Endothelial cell of umbilical vein (primary cell): ENCODE measurements at regions not wholly inside any gene's neighbourhood (a gene's known extent, or its start where the extent isn't known, plus 50 kb on each side); places are given as distances from the start of the nearest gene placed in this dataset.

Experiments
- BruUV-seq: library from RNA; stranded (reverse); fragments of 400-500 nt; replicated peaks from 2 replicates; lab custom pipeline; 2021; lab: Mats Ljungman, UMichigan
- CTCF ChIA-PET: fragments of 300-600, 350-600 bp; sonication (Branson Sonifier 250); formaldehyde crosslinking; loops from one replicate; lab custom pipeline; 2021; ENCODE audit warnings: antibody characterized with exemption, inconsistent platforms; lab: Charles Lee
- POLR2A ChIA-PET: fragments of 300-600, 350-600 bp; sonication (Branson Sonifier 250); formaldehyde crosslinking; loops from one replicate; lab custom pipeline; 2021; ENCODE audit warnings: antibody characterized with exemption, inconsistent platforms; lab: Charles Lee
- DNase-seq: peaks from one replicate; pipeline ENCODE4 v3.0.0-alpha.2; 2011; ENCODE audit warnings: low read depth, low spot score
- FAIRE-seq: peaks from 2 replicates; lab custom pipeline; 2011; peaks lifted over from hg19 to GRCh38; lab: Jason Lieb, UNC
- H2AFZ ChIP-seq: 2 replicates; pipeline ENCODE4 v1.6.0; 2012; ENCODE audit warnings: low read depth, low read length, control low read depth, inconsistent platforms
- H3K27ac ChIP-seq: 2 replicates; pipeline ENCODE4 v1.5.1; 2011; ENCODE audit warnings: low read depth, mild to moderate bottlenecking, control low read depth, low read length, moderate library complexity; ENCODE audit not compliant: insufficient read depth
- H3K27me3 ChIP-seq, 2 experiments: 2 replicates each; pipeline versions ENCODE4 v1.6.0 to v1.6.1; 2011; ENCODE audit warnings: low read length in 2 of 2, mixed read lengths in 1 of 2; ENCODE audit not compliant: control insufficient read depth in 2 of 2, insufficient read depth in 2 of 2
- H3K36me3 ChIP-seq, 2 experiments: 2 replicates in 1 of 2; 3 replicates in 1 of 2; pipeline ENCODE4 v1.5.1; 2011; ENCODE audit warnings: low read length in 2 of 2, mild to moderate bottlenecking in 1 of 2, moderate library complexity in 1 of 2; ENCODE audit not compliant: control insufficient read depth in 2 of 2, insufficient read depth in 2 of 2; ENCODE audit errors: extremely low read depth in 1 of 2
- H3K4me1 ChIP-seq: 3 replicates; pipeline ENCODE4 v1.5.1; 2011; ENCODE audit warnings: mild to moderate bottlenecking, low read length; ENCODE audit not compliant: control insufficient read depth, insufficient read depth; ENCODE audit errors: extremely low read depth
- H3K4me2 ChIP-seq: 2 replicates; pipeline ENCODE4 v1.6.1; 2011; ENCODE audit warnings: low read length, control low read depth, mixed read lengths; ENCODE audit not compliant: insufficient read depth
- H3K4me3 ChIP-seq, 3 experiments: fragments of 200-600 bp in 1 of 3; sonication (generic), shearing (Covaris generic) in 1 of 3; replicated peaks in 1 of 3; 2 replicates each; pipeline ENCODE4 v1.5.1; 2011 to 2016; ENCODE audit warnings: control low read depth in 3 of 3, low read length in 3 of 3, mild to moderate bottlenecking in 2 of 3, inconsistent platforms in 1 of 3, low read depth in 1 of 3, moderate library complexity in 1 of 3; ENCODE audit not compliant: insufficient read depth in 1 of 3
- H3K79me2 ChIP-seq: 2 replicates; pipeline ENCODE4 v1.6.0; 2012; ENCODE audit warnings: low read length, inconsistent platforms; ENCODE audit not compliant: control insufficient read depth, insufficient read depth
- H3K9ac ChIP-seq: replicated peaks from 2 replicates; pipeline ENCODE3; 2011; ENCODE audit warnings: low read length, control low read depth; ENCODE audit not compliant: insufficient read depth; ENCODE audit errors: extremely low read depth
- H3K9me1 ChIP-seq: replicated peaks from 3 replicates; pipeline ENCODE4 v1.6.0; 2011; ENCODE audit warnings: mild to moderate bottlenecking, low read length; ENCODE audit not compliant: control insufficient read depth, insufficient read depth; ENCODE audit errors: extremely low read depth
- H3K9me3 ChIP-seq: replicated peaks from 2 replicates; pipeline ENCODE4 v1.5.1; 2012; ENCODE audit warnings: low read length, inconsistent platforms; ENCODE audit not compliant: control insufficient read depth, insufficient read depth
- H4K20me1 ChIP-seq: replicated peaks from 2 replicates; pipeline ENCODE3; 2011; ENCODE audit warnings: mild to moderate bottlenecking, low read length; ENCODE audit not compliant: control insufficient read depth, insufficient read depth; ENCODE audit errors: extremely low read depth
- CTCF ChIP-seq, 2 donors: IDR thresholded peaks; 1 replicate in 1 of 2; 2 replicates in 1 of 2; pipeline ENCODE4 v1.5.1; 2011; ENCODE audit warnings: low read length in 2 of 2, mild to moderate bottlenecking in 2 of 2, moderate library complexity in 2 of 2, control low read depth in 1 of 2, inconsistent platforms in 1 of 2, low read depth in 1 of 2; ENCODE audit not compliant: insufficient read depth in 1 of 2; ENCODE audit errors: extremely low read depth in 1 of 2
- EZH2 ChIP-seq: IDR thresholded peaks from 2 replicates; pipeline ENCODE4 v1.6.1; 2012; ENCODE audit warnings: borderline replicate concordance, low read depth, mild to moderate bottlenecking, moderate library complexity, low read length, inconsistent platforms; ENCODE audit not compliant: severe bottlenecking
- FOS ChIP-seq: IDR thresholded peaks from 2 replicates; pipeline ENCODE4 v1.6.1; 2011; ENCODE audit warnings: mild to moderate bottlenecking, low read length, moderate library complexity, borderline replicate concordance; ENCODE audit not compliant: insufficient read depth
- GATA2 ChIP-seq: IDR thresholded peaks from 2 replicates; pipeline ENCODE4 v1.7.0; 2011; ENCODE audit warnings: low read depth, mild to moderate bottlenecking, moderate library complexity, mixed read lengths, low read length; ENCODE audit not compliant: insufficient read length, insufficient read depth
- JUN ChIP-seq: IDR thresholded peaks from 2 replicates; pipeline ENCODE4 v1.6.1; 2011; ENCODE audit warnings: borderline replicate concordance, low read depth; ENCODE audit not compliant: insufficient read length, insufficient read depth
- MAX ChIP-seq: IDR thresholded peaks from 2 replicates; pipeline ENCODE4 v1.6.1; 2011; ENCODE audit not compliant: insufficient read depth, insufficient read length
- MYC ChIP-seq: IDR thresholded peaks from one replicate; pipeline ENCODE4 v1.6.1; 2011; ENCODE audit warnings: mild to moderate bottlenecking, low read depth, low read length
- POLR2A ChIP-seq: IDR thresholded peaks from 2 replicates; pipeline ENCODE4 v1.6.1; 2012; ENCODE audit warnings: low read depth, mild to moderate bottlenecking, control low read depth, low read length
- POLR2AphosphoS5 ChIP-seq: IDR thresholded peaks from 2 replicates; pipeline ENCODE4 v1.6.1; 2012; ENCODE audit warnings: low read depth, mild to moderate bottlenecking, control low read depth, low read length, moderate library complexity; ENCODE audit not compliant: insufficient read depth
- dilution Hi-C: fragments of 300-500 bp; cut with MboI; formaldehyde crosslinking; loops from one replicate; pipeline ENCODE4 v1.15.0; 2019; ENCODE audit warnings: low sequenced_read_pairs; ENCODE audit not compliant: extremely low pct_ligation_motif_present
- intact Hi-C: fragments of 100-400 bp; cut with micrococcal nuclease; formaldehyde crosslinking; loops from one replicate; pipeline ENCODE4 v1.10.0; 2022

DNA sequence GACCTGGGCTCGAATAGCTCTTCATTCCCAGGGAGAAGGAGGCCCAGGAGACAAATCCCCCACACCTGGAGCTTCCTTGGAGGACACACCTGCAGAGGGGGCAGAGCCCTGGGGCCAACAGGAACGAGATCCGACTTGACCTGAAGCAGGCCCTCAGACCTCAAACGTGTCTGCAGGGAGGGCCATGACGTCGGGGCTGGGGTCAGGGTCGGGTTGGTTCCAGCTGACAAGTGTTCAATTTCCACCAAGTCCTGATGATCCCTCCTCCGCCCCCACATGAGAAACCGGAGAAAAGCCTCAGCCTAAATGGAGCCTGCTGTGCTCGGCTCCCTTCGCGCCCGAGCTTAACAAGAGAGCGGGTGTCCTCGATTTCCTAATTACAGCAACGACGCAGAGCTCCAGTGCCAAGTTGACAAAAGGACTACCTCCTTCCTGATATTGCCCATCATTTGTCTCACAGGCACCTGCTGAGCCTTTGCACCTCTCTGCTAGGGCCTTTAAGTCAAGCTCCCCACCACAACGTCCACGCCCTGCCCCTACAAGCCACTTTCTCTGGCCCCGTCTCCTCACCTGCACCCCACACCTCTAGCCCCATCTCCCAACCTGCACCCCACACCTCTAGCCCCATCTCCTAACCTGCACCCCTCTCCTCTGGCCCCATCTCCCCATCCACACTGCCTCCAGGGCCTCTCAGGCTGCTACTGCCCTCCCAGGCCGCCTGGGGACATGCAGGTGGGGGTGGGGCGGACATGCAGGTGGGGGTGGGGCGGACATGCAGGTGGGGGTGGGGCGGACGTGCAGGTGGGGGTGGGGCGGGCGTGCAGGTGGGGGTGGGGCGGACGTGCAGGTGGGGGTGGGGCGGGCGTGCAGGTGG lies 519.4 kb downstream of the GLRX3 start:
- H3K4me1 ChIP-seq, result no peaks in the 10 kb centered on the region
- intact Hi-C loops, result no loop called here
- ChIA-PET POLR2A (no interaction called here), CTCF (no interaction called here)
- no TSS peak for BruUV-seq
- no peaks in the 10 kb centered on the region for H3K79me2 ChIP-seq
- no peak for FAIRE-seq
- H3K27me3 ChIP-seq, result no peaks in the 10 kb centered on the region
- H3K36me3 ChIP-seq, result no peaks in the 10 kb centered on the region
- H3K9me3 ChIP-seq, result peaks cover 10% of the 10 kb centered on the region
- no peak overlapping the region for H3K4me2 ChIP-seq
- no peak overlapping the region for H2AFZ ChIP-seq
- no peak for DNase-seq
- no peak for TF ChIP-seq POLR2AphosphoS5
- no peak for TF ChIP-seq EZH2
- no peak for TF ChIP-seq FOS
- TF ChIP-seq MAX, result no peak
- no peak for TF ChIP-seq GATA2
- TF ChIP-seq MYC, result no peak
- TF ChIP-seq POLR2A, result no peak
- no peak for TF ChIP-seq CTCF (IDR thresholded peaks at IDR 0.05; ENCODE audit: extremely low read depth in 1 of 2, insufficient read depth in 1 of 2, low read depth in 1 of 2, low read length in 2 of 2)
- no peak for TF ChIP-seq JUN
- H3K4me3 ChIP-seq, result no peak overlapping the region
- no peaks in the 10 kb centered on the region for H3K9me1 ChIP-seq
- dilution Hi-C loops, result no loop called here
- H4K20me1 ChIP-seq, result no peaks in the 10 kb centered on the region
- no peak overlapping the region for H3K9ac ChIP-seq
- no peak overlapping the region for H3K27ac ChIP-seq
